H9 (cell line): ENCODE measurements at regions not wholly inside any gene's neighbourhood (a gene's known extent, or its start where the extent isn't known, plus 50 kb on each side); places are given as distances from the start of the nearest gene placed in this dataset.

Experiments
- DNase-seq: peaks from one replicate; pipeline ENCODE4 v3.0.0-alpha.2; 2017
- H2AFZ ChIP-seq: one replicate; pipeline ENCODE4 v1.6.1; 2013; ENCODE audit warnings: mild to moderate bottlenecking, low read length, control low read depth, moderate library complexity
- H2AK5ac ChIP-seq: 2 replicates; pipeline ENCODE4 v1.6.1; 2013; ENCODE audit warnings: low read length, control low read depth, mixed read lengths; ENCODE audit not compliant: insufficient read length
- H2BK120ac ChIP-seq: one replicate; pipeline ENCODE4 v1.6.1; 2013; ENCODE audit warnings: low read depth, mild to moderate bottlenecking, low read length, control low read depth, inconsistent platforms; ENCODE audit not compliant: poor library complexity, severe bottlenecking
- H2BK12ac ChIP-seq: 2 replicates; pipeline ENCODE4 v1.6.1; 2013; ENCODE audit warnings: low read length, control low read depth, mixed read lengths, low read depth; ENCODE audit not compliant: insufficient read length
- H2BK15ac ChIP-seq: 2 replicates; pipeline ENCODE4 v1.6.1; 2013; ENCODE audit warnings: low read depth, low read length, control low read depth
- H2BK20ac ChIP-seq: one replicate; pipeline ENCODE4 v1.6.1; 2013; ENCODE audit warnings: low read depth, mild to moderate bottlenecking, low read length, control low read depth, inconsistent platforms; ENCODE audit not compliant: poor library complexity, severe bottlenecking
- H2BK5ac ChIP-seq: 2 replicates; pipeline ENCODE4 v1.6.1; 2013; ENCODE audit warnings: low read length, control low read depth, mixed read lengths; ENCODE audit not compliant: insufficient read length
- H3K14ac ChIP-seq: 2 replicates; pipeline ENCODE4 v1.6.1; 2013; ENCODE audit warnings: low read length, control low read depth; ENCODE audit not compliant: insufficient read depth
- H3K18ac ChIP-seq: 2 replicates; pipeline ENCODE4 v1.6.1; 2013; ENCODE audit warnings: low read depth, mild to moderate bottlenecking, mixed read lengths, low read length, control low read depth; ENCODE audit not compliant: insufficient read length
- H3K23ac ChIP-seq: 2 replicates; pipeline ENCODE4 v1.6.1; 2013; ENCODE audit warnings: low read length, control low read depth, mixed read lengths, low read depth; ENCODE audit not compliant: insufficient read length
- H3K23me2 ChIP-seq: 2 replicates; pipeline ENCODE4 v1.6.1; 2013; ENCODE audit warnings: low read depth, mild to moderate bottlenecking, mixed read lengths, low read length, control low read depth; ENCODE audit not compliant: insufficient read length, poor library complexity, severe bottlenecking
- H3K27ac ChIP-seq: 2 replicates; pipeline ENCODE4 v1.5.1; 2013; ENCODE audit warnings: low read length, control low read depth, mixed read lengths, low read depth; ENCODE audit not compliant: insufficient read length
- H3K27me3 ChIP-seq: 2 replicates; pipeline ENCODE4 v1.6.1; 2013; ENCODE audit warnings: low read length, control low read depth, inconsistent platforms; ENCODE audit not compliant: insufficient read depth
- H3K4ac ChIP-seq: 2 replicates; pipeline ENCODE4 v1.6.1; 2013; ENCODE audit warnings: low read depth, mild to moderate bottlenecking, control low read depth, inconsistent platforms, low read length, moderate library complexity
- H3K4me1 ChIP-seq: 2 replicates; pipeline ENCODE4 v1.6.1; 2013; ENCODE audit warnings: low read length, control low read depth, inconsistent platforms; ENCODE audit not compliant: insufficient read depth
- H3K4me2 ChIP-seq: 2 replicates; pipeline ENCODE4 v1.6.1; 2013; ENCODE audit warnings: low read length, control low read depth, mixed read lengths; ENCODE audit not compliant: insufficient read length, insufficient read depth
- H3K56ac ChIP-seq: 2 replicates; pipeline ENCODE4 v1.6.1; 2013; ENCODE audit warnings: low read depth, mild to moderate bottlenecking, mixed read lengths, low read length, control low read depth; ENCODE audit not compliant: insufficient read length
- H3K79me1 ChIP-seq: 2 replicates; pipeline ENCODE4 v1.6.1; 2013; ENCODE audit warnings: low read depth, mild to moderate bottlenecking, moderate library complexity, low read length, control low read depth, inconsistent platforms; ENCODE audit not compliant: insufficient read depth, poor library complexity, severe bottlenecking
- H3K79me2 ChIP-seq: 2 replicates; pipeline ENCODE4 v1.6.1; 2013; ENCODE audit warnings: low read length, control low read depth, inconsistent platforms; ENCODE audit not compliant: insufficient read depth
- H3K9ac ChIP-seq: 2 replicates; pipeline ENCODE4 v1.6.1; 2013; ENCODE audit warnings: low read length, control low read depth, mixed read lengths; ENCODE audit not compliant: insufficient read length; ENCODE audit errors: extremely low read depth
- H3K9me3 ChIP-seq: one replicate; pipeline ENCODE4 v1.6.1; 2013; ENCODE audit warnings: low read depth, low read length, inconsistent platforms; ENCODE audit not compliant: control insufficient read depth
- H3T11ph ChIP-seq: one replicate; pipeline ENCODE4 v1.6.1; 2013; ENCODE audit warnings: mild to moderate bottlenecking, low read length, control low read depth, inconsistent platforms
- H4K20me1 ChIP-seq: one replicate; pipeline ENCODE4 v1.6.1; 2013; ENCODE audit not compliant: control insufficient read depth, insufficient read length, insufficient read depth
- H4K5ac ChIP-seq: 2 replicates; pipeline ENCODE4 v1.6.1; 2013; ENCODE audit warnings: low read depth, mild to moderate bottlenecking, mixed read lengths, low read length, control low read depth; ENCODE audit not compliant: insufficient read length
- H4K8ac ChIP-seq: replicated peaks from 2 replicates; pipeline ENCODE4 v1.6.1; 2013; ENCODE audit warnings: low read length, control low read depth, mixed read lengths, low read depth; ENCODE audit not compliant: insufficient read length
- H4K91ac ChIP-seq: 2 replicates; pipeline ENCODE4 v1.6.1; 2013; ENCODE audit warnings: low read depth, mild to moderate bottlenecking, moderate library complexity, mixed read lengths, low read length, control low read depth; ENCODE audit not compliant: insufficient read length
- H3K27ac Mint-ChIP-seq, 3 experiments: 2 replicates in 2 of 3; 3 replicates in 1 of 3; pipeline ENCODE4 v1.8.0; 2020 to 2021; ENCODE audit warnings: mixed read lengths in 3 of 3, mild to moderate bottlenecking in 1 of 3, moderate library complexity in 1 of 3
- H3K27me3 Mint-ChIP-seq: 2 replicates; pipeline ENCODE4 v1.8.0; 2021; ENCODE audit warnings: low read depth, mild to moderate bottlenecking, moderate library complexity, mixed read lengths
- H3K36me3 Mint-ChIP-seq, 3 experiments: 2 replicates in 2 of 3; 3 replicates in 1 of 3; pipeline ENCODE4 v1.8.0; 2020 to 2021; ENCODE audit warnings: low read depth in 3 of 3, mixed read lengths in 3 of 3; ENCODE audit not compliant: insufficient read depth in 1 of 3
- H3K4me1 Mint-ChIP-seq, 2 experiments: 2 replicates each; pipeline ENCODE4 v1.8.0; 2020; ENCODE audit warnings: mixed read lengths in 2 of 2
- H3K4me3 Mint-ChIP-seq, 2 experiments: 2 replicates in 1 of 2; 3 replicates in 1 of 2; pipeline ENCODE4 v1.8.0; 2020 to 2021; ENCODE audit warnings: mild to moderate bottlenecking in 2 of 2, mixed read lengths in 2 of 2, moderate library complexity in 1 of 2
- H3K9me3 Mint-ChIP-seq, 2 experiments: 2 replicates in 1 of 2; 3 replicates in 1 of 2; pipeline ENCODE4 v1.8.0; 2020; ENCODE audit warnings: mild to moderate bottlenecking in 2 of 2, mixed read lengths in 2 of 2, moderate library complexity in 1 of 2
- WGBS: extraction: QIAGEN DNeasy Blood & Tissue Kit; methylation state at CpG from one replicate; pipeline ENCODE4 v1.1.7; 2013; ENCODE audit warnings: missing lambda C conversion rate, low lambda C conversion rate, mixed read lengths; ENCODE audit not compliant: insufficient read length; ENCODE audit errors: extremely low coverage; 5-methylcytosine and 5-hydroxymethylcytosine counted together
- TF ChIP-seq, protein P1 (sequence below): fragments of 200-600 bp; sonication (generic); conservative IDR thresholded peaks from 3 replicates; pipeline ENCODE4 v1.8.0; 2021; ENCODE audit warnings: antibody characterized with exemption, mild to moderate bottlenecking

DNA sequence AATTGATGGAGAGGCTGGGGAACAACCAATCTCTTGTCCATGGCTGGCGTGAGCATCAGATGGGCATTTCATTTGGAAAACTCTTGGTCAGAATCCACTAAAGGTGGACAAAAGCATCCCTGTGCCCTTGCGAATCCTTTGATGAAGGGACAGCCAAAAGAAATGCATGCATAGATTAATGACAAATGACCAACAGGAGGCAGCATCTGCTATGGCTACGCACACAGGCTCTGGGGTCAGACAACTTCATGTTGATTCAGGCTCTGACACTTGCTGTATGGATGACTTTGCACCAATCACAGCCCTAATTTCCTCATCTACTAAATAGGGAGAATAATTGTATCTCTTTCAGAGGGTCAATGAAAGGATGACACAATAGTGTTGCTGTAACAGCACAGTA, 117.5 kb downstream of the ASCL4 start:
- Histone ChIP-seq H3K23me2 (no peaks in the 10 kb centered on the region), H4K20me1 (no peaks in the 10 kb centered on the region), H3K23ac (no peak overlapping the region), H3K56ac (no peak overlapping the region), H2BK20ac (no peak overlapping the region), H3K4me2 (no peak overlapping the region), H3K4me1 (no peaks in the 10 kb centered on the region), H3T11ph (no peak overlapping the region), H2BK120ac (no peak overlapping the region), H3K9me3 (no peaks in the 10 kb centered on the region), H2BK15ac (no peak overlapping the region), H2BK12ac (no peak overlapping the region), H3K79me1 (no peaks in the 10 kb centered on the region), H2AK5ac (no peak overlapping the region), H2BK5ac (no peak overlapping the region), H2AFZ (no peak overlapping the region), H3K27me3 (no peaks in the 10 kb centered on the region), H3K14ac (no peak overlapping the region), H3K18ac (no peak overlapping the region), H3K79me2 (no peaks in the 10 kb centered on the region), H3K4ac (no peak overlapping the region), H3K9ac (no peak overlapping the region), H4K91ac (no peak overlapping the region), H4K8ac (no peak overlapping the region), H4K5ac (no peak overlapping the region), H3K27ac (no peak overlapping the region)
- Mint-ChIP-seq H3K27ac (no peak overlapping the region), H3K4me3 (no peak overlapping the region), H3K9me3 (no peaks in the 10 kb centered on the region), H3K36me3 (no peaks in the 10 kb centered on the region), H3K4me1 (no peaks in the 10 kb centered on the region), H3K27me3 (no peaks in the 10 kb centered on the region; the same call in 1 of the 2 replicates)
- WGBS = no CpG with 5 or more reads among the region's 3 CpGs
- peak; percentile 58 for DNase-seq
- TF ChIP-seq, protein P1, sequence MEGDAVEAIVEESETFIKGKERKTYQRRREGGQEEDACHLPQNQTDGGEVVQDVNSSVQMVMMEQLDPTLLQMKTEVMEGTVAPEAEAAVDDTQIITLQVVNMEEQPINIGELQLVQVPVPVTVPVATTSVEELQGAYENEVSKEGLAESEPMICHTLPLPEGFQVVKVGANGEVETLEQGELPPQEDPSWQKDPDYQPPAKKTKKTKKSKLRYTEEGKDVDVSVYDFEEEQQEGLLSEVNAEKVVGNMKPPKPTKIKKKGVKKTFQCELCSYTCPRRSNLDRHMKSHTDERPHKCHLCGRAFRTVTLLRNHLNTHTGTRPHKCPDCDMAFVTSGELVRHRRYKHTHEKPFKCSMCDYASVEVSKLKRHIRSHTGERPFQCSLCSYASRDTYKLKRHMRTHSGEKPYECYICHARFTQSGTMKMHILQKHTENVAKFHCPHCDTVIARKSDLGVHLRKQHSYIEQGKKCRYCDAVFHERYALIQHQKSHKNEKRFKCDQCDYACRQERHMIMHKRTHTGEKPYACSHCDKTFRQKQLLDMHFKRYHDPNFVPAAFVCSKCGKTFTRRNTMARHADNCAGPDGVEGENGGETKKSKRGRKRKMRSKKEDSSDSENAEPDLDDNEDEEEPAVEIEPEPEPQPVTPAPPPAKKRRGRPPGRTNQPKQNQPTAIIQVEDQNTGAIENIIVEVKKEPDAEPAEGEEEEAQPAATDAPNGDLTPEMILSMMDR = peak; percentile 64
